ENCODE measurements at regions not wholly inside any gene's neighbourhood (a gene's known extent, or its start where the extent isn't known, plus 50 kb on each side); places are given as distances from the start of the nearest gene placed in this dataset.

DNA sequence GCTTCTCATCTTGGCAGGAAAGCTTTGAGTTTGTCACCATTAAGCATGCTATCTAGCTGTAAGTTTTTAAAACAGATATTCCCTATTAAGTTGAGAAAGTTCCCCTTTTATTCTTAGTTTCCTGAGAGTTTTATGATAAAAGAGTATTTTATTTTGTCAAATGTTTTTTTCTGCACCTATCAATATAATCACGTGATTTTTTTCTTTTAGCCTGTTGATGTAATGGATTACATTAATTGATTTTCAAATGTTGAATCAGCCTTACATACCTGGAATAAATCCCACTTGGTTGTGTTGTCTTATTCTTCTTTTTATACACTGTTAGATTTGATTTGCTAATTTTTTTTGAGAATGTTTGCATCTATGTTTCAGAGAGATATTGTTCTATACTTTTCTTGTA is 179.5 kb downstream of the ZNF621 start:
- no peaks in the 10 kb centered on the region for H3K9me3 ChIP-seq (ENCODE audit: severe bottlenecking)
- no peak overlapping the region for H3K4me3 ChIP-seq (ENCODE audit: low read depth, low read length)
- H3K36me3 ChIP-seq: no peaks in the 10 kb centered on the region
- no peaks in the 10 kb centered on the region for H3K27me3 ChIP-seq (ENCODE audit: insufficient read depth, low read depth, severe bottlenecking)
- H3K27ac ChIP-seq: no peak overlapping the region
- DNase-seq: no peak
- TF ChIP-seq, protein P1, sequence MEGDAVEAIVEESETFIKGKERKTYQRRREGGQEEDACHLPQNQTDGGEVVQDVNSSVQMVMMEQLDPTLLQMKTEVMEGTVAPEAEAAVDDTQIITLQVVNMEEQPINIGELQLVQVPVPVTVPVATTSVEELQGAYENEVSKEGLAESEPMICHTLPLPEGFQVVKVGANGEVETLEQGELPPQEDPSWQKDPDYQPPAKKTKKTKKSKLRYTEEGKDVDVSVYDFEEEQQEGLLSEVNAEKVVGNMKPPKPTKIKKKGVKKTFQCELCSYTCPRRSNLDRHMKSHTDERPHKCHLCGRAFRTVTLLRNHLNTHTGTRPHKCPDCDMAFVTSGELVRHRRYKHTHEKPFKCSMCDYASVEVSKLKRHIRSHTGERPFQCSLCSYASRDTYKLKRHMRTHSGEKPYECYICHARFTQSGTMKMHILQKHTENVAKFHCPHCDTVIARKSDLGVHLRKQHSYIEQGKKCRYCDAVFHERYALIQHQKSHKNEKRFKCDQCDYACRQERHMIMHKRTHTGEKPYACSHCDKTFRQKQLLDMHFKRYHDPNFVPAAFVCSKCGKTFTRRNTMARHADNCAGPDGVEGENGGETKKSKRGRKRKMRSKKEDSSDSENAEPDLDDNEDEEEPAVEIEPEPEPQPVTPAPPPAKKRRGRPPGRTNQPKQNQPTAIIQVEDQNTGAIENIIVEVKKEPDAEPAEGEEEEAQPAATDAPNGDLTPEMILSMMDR (IDR thresholded peaks at IDR 0.05; ENCODE audit: low read depth, low read length): no peak

DNA sequence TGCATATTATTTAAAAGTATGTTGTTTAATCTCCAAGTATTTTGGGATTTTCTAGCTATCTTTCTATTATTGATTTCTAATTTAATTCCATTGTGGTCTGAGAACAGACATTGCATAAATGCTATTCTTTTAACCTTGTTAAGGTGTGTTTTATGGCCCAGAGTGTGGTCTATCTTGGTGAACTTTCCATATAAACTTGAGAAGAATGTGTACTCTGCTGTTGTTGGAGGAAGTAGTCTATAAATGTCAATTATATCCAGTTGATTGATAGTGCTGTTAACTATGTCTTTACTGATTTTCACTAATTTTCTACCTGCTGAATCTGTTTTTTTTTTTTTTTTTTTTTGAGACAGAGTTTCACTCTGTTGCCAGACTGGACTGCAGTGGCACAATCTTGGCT is 180.9 kb downstream of the ZNF621 start:
- TF ChIP-seq, protein P1 (IDR thresholded peaks at IDR 0.05; ENCODE audit: low read depth, low read length): no peak
- Histone ChIP-seq H3K36me3 (no peaks in the 10 kb centered on the region), H3K9me3 (ENCODE audit: severe bottlenecking) (no peaks in the 10 kb centered on the region), H3K4me3 (ENCODE audit: low read depth, low read length) (no peak overlapping the region), H3K27ac (no peak overlapping the region), H3K27me3 (ENCODE audit: insufficient read depth, low read depth, severe bottlenecking) (no peaks in the 10 kb centered on the region)
- DNase-seq: no peak

DNA sequence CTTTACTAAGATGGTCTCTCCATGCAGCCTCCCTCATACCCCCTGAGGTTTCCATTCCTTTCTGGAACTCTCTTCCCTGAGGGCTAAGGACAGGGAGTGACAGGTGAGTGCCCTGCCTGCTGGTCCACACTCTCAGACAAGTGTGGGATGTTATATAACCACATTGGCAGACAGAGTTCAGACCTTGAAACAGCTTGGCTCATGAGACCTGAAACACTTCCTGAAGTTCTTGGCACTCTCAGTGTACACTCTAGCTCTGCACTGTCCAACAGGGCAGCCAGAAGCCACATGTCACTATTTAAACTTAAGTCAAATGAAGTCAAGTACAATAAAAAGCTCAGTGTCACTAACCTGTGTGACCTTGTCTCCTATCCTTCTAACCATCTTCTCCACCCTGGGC is 188.5 kb downstream of the ZNF621 start:
- no peak for DNase-seq
- Histone ChIP-seq H3K27ac (no peak overlapping the region), H3K4me3 (ENCODE audit: low read depth, low read length) (no peak overlapping the region), H3K36me3 (no peaks in the 10 kb centered on the region), H3K9me3 (ENCODE audit: severe bottlenecking) (no peaks in the 10 kb centered on the region), H3K27me3 (ENCODE audit: insufficient read depth, low read depth, severe bottlenecking) (peaks cover 2% of the 10 kb centered on the region)
- TF ChIP-seq, protein P1 (IDR thresholded peaks at IDR 0.05; ENCODE audit: low read depth, low read length): no peak

DNA sequence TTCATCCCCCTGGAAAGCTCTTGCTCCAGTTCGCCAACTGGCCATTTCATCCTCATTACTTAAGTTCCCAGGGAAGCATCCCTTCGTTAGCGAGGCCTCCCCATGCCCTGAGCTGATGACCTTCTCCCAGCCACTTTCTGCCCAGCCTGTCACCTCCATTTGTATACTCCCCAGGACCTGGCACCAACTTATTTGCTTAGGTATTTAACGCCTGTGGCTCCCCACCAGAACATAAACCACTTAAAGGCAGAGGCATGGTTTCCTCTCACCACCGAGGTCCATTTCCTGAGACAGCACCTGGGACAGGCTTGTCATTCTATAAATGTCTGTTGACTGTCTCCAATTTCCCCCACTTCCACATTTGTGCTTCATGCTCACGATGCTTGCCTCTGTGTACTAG is 189.0 kb downstream of the ZNF621 start:
- Histone ChIP-seq H3K9me3 (ENCODE audit: severe bottlenecking) (no peaks in the 10 kb centered on the region), H3K4me3 (ENCODE audit: low read depth, low read length) (no peak overlapping the region), H3K27ac (no peak overlapping the region), H3K36me3 (no peaks in the 10 kb centered on the region), H3K27me3 (ENCODE audit: insufficient read depth, low read depth, severe bottlenecking) (peaks cover 2% of the 10 kb centered on the region)
- TF ChIP-seq, protein P1 (IDR thresholded peaks at IDR 0.05; ENCODE audit: low read depth, low read length): no peak
- no peak for DNase-seq

DNA sequence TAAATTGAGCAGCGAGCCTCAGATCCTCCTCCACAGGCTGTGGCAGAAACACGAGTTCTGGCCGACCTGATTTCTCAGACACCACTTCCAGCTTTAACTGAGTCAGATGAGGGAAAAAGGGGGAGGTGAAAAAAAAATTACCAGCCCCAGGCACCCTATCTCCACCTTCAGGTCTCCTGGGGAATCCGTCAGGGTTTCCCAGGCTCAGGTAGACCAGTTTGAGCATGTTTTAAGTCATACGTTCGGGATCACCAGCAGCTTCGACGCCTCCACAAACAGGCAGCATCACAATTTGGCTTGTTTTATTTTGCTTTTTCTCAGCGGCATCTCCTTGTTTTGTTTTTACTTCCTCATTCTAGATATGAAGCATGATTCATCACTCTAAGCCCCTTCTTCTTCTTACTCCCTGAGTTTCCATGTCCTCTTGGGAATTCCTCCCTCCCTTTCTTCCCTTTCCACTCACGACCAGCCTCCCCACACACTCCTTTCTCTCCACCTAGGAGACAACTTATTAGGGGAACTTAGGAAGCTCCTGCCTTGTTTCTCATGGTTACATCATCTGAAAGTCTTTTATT is 190.1 kb downstream of the ZNF621 start:
- Histone ChIP-seq H3K27ac (no peak overlapping the region), H3K9me3 (ENCODE audit: severe bottlenecking) (no peaks in the 10 kb centered on the region), H3K36me3 (no peaks in the 10 kb centered on the region), H3K27me3 (ENCODE audit: insufficient read depth, low read depth, severe bottlenecking) (peaks cover 2% of the 10 kb centered on the region), H3K4me3 (ENCODE audit: low read depth, low read length) (no peak overlapping the region)
- DNase-seq: no peak
- TF ChIP-seq, protein P1 (IDR thresholded peaks at IDR 0.05; ENCODE audit: low read depth, low read length): no peak

DNA sequence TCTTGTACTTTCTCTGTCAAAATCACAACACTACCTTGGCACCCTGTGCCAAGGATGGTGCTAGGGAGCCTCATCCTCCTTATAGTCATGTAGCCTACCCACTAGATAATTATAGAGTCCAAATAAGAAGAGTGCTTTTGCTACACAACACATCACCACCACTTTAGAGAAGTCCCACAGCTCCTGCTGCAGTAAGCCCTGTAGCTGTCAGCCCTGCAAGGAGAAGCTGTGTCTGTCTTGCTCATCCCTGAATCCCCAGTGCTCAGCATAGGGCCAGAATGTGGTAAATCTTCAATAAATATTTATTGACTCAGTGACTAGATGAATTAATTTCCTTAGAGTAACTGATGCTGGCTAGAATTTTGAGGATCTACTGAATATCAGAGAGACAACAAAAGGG is 190.8 kb downstream of the ZNF621 start:
- Histone ChIP-seq H3K9me3 (ENCODE audit: severe bottlenecking) (no peaks in the 10 kb centered on the region), H3K27me3 (ENCODE audit: insufficient read depth, low read depth, severe bottlenecking) (peaks cover 2% of the 10 kb centered on the region), H3K27ac (no peak overlapping the region), H3K4me3 (ENCODE audit: low read depth, low read length) (no peak overlapping the region), H3K36me3 (no peaks in the 10 kb centered on the region)
- DNase-seq: no peak
- TF ChIP-seq, protein P1 (IDR thresholded peaks at IDR 0.05; ENCODE audit: low read depth, low read length): no peak
